Renal cortex interstitium (tissue), 11 donors: ENCODE measurements at regions not wholly inside any gene's neighbourhood (a gene's known extent, or its start where the extent isn't known, plus 50 kb on each side); places are given as distances from the start of the nearest gene placed in this dataset.
A peak's percentile ranks its signal among the peaks of the same experiment; 100 is the strongest.

Experiments
- DNase-seq, 11 donors: peaks; one replicate each; pipeline ENCODE4 v3.0.0-alpha.2; 2013; ENCODE audit warnings: low read depth in 9 of 11, low spot score in 4 of 11; ENCODE audit errors: extremely low read depth in 1 of 11

DNA sequence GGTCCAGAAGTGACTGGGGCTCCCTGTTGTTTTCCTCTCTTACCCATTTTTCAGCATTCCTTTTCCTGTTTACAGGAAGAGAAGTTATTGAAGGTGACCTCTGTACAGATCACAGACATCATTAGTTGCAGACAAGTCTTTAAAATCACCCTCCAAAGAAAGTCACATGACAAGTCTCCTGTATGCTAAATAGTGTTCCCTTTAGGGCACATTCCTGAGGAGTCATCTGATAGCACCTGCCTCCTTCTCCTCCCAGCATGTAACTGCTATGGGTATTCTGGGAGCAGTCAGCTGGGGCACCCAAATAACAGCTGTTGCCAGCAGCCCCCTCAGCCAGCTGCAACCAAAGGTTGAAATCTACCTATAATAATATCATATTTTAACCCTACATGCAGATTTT is 200.6 kb downstream of the PTGER3 start:
- peak in 2 of 11 donors; percentile 7 to 14 for DNase-seq

DNA sequence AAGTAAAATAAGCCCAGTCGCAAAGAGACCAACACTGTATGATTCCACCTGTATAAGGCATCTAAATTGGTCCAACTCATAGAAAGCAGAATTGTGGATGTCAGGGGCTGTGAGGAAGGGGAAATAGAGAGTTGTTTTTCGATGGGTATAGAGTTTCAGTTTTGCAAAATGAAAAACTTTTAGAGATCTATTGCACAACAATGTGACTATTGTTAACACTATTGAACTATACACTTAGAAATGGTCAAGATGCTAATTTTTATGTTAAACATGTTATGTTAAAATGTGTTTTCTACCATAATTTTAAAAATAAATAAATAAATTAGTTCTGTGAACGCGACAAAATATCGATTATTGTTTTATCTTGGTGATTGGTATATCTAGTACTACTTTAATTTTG is 192.4 kb downstream of the PTGER3 start:
- DNase-seq, result no peak

DNA sequence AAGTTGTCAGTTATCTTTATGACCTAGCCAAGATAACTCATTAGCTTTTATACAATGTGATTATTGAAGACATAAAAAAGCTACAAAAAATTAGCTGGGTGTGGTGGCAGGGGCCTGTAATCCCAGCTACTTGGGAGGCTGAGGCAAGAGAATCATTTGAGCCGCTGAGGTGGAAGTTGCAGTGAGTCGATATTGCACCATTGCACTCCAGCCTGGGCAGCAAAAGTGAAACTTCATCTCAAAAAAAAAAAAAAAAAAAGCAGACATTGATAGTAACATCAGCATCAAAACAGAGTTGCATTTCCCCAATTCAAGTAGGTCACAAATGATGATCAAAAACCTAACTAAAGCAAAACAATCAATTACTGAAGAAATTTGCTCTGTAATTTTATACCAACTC is 191.4 kb downstream of the PTGER3 start:
- DNase-seq, result no peak

DNA sequence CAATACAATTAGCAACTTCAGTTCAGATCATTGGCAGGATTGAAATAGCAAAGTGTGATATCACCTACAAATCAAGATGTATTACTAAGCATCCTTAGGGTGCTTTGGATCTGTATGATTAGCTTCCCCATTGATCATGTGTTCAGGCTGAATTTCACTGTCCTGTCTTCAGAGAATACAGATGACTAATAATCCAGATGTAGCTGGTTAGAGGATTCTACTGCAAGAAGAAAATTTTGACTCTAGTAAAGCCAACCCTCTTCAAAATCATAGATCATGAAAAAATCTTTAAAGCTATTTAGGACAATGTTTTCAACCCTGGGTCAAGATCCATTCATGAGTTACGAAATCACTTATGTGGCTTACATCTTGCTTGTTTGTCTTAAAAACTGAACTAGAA is 184.4 kb downstream of the PTGER3 start:
- no peak for DNase-seq

DNA sequence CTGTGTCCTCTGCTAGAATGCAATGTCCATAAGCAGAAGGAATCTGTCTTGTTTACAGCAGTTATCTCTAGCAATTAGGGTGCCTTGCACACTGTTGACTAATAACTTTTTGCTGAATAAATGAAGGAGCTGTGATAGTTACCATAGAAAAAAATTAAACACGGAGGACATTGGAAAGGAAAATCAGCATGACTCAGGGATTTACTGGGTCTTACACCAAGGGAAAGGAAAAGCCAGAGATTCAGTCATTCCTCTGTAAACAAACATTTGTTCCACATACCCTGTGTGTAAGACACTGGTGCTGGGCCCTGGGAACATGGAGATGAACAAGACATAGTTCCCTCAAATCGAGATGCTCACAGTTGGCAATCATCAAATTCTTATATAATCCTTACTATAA is 183.3 kb downstream of the PTGER3 start:
- DNase-seq, result no peak

DNA sequence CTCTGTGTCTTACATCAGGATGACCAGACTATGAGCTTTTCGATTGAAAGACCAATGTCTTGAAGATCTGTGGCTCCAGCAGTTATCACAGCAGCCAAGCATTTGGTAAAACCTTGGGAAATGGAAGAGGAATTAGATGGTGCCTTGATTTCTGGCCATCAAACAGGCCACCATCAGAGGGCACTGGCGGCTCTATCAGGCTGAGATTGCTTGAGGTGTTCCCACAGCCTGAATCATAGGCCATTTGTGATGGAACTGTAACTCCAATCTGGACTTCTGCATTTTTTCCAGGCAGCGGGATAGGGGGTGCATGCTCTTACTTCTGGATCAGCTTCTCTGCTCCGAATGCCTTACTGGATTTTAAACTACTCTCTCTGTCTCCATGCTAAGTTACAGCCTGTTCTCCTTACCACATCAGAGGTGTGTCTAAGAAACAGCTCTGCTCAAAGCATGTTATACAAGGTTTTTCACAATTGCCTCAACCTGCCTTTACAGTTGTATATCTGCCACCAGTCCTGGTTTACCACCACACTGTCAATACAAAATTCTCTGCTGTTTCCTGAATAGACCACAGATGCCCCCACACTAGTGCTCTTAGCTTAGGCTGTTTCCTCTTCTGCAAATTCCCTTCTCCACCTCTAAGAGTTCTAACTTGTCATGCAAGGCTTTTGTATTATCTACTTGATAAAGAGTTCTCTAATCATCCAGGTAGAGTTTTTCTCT is 180.9 kb downstream of the PTGER3 start:
- no peak for DNase-seq

DNA sequence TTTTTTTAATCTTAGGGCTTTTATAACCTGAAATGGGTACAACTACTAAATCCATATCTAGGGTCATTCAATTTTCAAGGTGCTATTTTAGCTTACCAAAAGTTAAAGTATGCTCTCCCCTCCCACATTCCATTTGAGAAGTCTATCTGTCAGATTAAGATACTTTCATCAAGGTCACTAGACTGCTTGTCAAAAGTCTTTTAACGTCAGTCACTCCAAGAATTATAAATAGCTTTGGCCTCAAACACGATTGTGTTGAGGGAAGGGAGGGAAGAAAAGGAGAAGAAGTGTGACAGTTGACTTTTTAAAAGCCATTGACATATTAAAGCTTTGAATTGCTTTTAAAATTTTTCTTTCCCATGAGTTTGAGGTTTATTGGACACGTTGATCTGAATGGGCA is 175.8 kb downstream of the PTGER3 start:
- DNase-seq, result no peak

DNA sequence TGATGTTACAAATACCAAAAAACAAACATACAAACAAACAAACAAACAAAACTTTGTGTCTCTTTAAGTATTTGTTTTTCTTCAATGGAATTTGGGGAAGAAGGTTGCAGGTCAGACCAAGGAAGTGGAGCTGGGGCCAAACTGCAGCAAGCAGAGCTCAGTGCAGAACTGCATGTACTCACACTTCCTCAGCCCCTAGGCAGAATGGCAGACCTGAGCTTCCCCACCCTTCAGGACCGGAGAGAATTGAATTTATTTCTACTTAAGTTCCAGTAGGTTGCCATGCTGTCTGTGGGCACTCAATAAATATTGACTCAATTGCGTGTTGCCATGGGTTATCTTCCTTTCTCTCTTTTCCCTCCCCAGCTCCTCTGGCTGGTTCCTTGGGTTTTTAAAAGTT is 173.6 kb downstream of the PTGER3 start:
- DNase-seq, result no peak

DNA sequence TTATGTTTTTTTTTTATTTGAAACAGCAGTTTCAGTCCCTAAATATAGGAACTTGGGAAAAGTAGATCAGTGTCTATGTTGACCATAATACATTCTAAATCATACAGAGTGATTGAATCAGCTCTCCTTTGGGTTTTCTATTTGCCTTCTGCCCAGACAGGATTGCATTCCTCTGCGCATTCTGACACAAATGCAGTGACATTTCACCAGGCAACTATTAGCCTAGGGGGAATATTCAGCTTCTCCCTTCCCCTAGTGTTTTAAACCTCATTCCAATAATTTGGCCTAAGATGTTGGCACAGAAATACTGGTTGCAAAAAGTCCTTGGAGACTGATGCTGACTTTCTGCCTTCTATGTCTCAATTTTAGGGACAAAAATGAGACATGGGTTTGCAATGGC is 172.8 kb downstream of the PTGER3 start:
- no peak for DNase-seq

DNA sequence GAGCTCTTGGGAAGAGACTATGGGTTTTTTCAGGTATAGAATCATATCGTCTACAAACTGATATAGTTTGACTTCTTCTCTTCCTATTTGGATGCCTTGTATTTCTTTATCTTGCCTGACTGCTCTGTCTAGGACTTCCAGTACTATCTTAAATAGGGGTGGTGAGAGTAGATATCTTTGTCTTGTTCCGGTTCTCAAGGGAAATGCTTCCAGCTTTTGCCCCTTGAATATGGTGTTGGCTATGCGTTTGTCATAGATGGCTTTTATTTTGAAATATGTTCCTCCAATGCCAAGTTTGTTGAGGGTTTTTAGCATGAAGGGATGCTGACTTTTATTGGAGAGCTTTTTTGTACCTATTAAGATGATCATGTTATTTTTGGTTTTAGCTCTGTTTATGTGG is 170.3 kb downstream of the PTGER3 start:
- no peak for DNase-seq

DNA sequence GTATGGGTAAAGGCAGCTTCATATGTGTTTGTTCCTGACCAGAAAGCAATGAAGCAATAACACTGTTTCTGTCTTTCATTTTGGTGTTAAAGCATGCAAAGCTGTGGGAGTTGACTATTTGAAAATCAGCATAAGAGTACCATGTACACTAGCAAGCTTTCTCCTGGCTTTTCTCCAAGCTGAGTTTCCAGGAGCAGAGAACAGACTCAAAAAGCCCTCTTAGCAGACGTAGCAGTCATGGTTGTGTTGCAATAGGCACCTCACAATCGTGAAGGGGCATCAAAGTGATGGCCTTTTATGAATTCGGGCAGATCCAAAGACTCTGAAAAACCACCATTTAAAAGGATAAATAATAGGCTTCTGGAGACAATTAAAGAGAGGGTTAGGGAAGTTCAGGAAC is 159.7 kb downstream of the PTGER3 start:
- no peak for DNase-seq

DNA sequence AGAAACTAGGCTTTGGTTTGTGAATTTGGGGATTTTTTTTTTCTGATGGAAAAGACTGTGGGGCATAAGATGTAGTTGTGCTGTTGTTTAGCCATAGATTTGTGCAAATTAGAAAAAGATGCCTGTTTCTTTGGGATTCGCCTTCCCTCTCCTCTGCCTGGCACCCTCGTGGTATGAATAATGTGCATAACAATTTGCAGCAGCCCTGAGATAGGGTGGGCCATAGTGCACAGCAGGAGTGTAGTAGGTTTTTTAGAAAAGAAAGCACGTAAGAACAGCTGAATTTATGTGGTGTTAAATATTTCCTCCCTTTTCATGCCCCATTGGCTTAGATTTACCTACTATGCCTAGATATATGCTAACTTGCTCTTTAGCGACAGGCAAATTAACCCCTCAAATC is 158.9 kb downstream of the PTGER3 start:
- no peak for DNase-seq

DNA sequence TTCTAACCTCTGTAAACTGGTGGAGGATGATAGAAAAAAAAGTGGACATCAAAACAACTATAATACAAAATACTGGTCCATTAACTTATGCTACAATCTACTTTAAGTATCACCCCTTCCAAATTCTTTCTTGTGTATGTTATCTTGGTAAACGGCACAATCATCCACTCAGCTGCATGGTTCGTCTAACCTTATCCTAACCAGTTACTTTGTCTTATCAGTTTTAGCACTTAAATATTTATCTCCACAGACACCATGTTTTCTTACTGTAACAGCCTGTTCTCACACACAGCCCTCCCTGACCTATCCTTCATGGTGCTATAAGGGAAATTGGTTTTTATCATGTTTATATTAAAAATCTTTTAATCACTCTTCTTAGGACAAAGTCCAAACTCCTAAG is 157.2 kb downstream of the PTGER3 start:
- no peak for DNase-seq

DNA sequence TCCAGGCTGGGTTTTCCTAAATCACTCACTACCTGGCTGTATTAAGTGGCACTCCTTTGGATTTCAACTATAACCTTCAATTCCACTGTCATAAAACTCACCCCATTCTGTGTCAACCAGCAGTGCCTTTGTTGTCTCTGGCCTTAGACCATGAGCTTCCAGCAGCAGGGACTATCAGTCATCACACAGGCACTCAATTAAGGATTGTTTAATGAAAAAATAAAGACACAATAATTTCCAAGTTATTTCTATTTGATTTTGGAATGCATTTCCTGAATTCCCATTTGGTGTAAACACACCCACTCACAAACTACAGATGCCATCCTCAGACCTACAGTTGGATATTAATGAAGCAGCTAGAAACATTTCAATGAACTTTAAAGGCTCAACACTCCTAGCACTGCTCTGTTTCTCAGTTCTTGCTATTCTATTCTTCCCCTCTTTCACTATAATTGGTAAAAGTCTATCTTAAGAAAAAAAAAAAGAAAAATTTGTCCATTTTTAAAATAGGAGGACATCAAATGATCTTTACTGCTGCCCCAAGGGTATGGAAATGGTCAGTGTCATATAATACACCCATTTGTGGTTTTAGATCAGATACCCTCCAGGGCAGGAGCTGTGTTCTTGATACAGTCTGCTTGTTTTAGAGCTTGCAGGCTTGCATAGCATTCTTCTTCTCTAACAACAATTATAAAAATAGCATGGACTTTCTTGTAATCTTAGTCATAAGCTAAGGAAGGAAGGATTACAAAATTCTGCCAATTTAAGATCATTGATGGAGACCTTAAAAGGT is 156.4 kb downstream of the PTGER3 start:
- no peak for DNase-seq

DNA sequence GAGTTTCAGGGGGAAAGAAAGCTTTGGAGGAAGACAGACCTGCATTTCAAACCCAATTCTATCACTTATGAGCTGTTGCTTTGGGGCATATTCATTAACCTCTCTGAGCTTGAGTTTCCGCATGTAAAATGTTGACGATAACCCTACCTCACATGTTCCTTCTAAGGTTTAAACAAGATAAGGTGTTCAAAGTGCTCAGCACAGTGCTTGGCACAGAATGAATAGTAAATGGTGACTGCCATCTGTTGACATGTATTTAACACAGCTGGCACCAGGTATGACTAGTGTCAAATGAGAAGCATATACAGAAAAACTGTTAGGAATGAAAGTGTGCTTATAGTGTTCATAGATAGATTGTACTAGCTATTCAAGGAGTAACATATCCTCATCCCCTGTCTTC is 155.5 kb downstream of the PTGER3 start:
- DNase-seq, result no peak

DNA sequence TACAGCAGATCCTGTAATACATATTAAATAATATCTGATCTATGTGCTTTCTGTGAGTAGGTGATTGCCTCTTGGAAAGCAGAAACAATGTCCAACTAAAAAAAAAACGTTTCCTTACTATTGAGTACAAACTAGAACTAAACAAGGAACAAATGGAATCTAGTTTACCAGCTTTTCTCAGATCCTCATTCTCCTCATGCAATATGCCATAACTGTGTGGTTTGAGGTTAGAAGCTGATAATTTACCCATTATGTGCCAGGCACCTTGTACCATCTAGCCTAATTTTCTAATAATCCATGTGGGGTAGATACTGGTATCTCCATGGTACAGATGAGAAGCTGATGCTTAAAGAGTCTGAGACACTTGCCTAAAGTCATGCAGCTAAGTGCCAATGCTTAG is 154.7 kb downstream of the PTGER3 start:
- DNase-seq, result no peak

DNA sequence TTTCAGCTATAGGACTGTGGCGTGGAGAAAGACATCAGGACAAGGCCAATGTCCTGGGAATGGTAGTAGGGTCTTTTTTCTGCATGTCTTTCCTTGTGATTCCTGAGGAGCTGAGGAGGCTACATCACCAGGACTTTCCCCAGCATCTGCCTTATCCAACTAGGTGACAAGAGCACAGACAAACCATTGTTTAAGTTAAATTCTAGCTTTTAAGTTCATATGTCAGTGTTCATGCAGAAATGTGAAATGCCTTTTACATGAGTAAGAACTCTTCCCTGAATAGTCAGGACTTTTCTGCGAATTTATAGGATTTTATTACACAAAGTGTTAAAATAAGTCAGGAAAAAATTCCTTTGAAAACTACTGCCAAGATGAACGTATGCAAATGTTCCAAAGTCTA is 154.2 kb downstream of the PTGER3 start:
- no peak for DNase-seq

DNA sequence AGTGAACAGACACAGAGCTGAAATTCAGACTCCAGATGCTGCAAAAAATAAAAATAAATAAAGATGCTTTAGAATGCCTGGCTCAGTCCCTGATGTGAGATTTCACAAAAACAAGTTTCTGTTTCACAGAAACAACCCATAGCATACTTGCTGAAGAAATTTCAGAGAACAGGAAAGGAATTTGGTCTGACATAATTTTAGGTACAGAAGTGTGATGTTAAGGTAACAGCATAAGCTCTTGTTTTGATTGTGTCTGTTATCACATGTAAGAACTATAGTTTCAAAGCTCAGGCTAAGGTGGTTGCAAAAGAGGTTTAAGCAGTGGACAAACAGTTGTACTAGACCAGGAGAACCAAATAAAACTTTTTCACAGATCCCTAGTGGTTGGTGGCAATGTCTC is 152.1 kb downstream of the PTGER3 start:
- DNase-seq, result no peak

DNA sequence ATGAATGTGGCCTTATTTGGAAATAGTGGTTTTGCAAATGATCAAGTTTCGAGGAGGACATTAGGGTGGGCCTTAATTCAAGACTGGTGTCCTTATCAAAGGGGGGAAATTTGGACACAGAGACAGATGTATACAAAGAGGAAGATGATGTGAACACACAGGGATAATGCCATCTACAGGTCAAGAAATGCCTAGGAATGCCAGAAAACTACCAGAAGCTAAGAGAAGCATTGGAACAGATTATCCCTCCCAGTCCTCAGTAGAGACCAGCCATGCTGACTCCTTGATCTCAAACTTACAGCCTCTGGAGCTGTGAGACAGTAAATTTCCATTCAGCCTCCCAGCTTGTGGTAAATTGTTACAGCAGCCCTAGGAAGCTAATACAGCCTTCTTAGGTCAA is 151.4 kb downstream of the PTGER3 start:
- no peak for DNase-seq

DNA sequence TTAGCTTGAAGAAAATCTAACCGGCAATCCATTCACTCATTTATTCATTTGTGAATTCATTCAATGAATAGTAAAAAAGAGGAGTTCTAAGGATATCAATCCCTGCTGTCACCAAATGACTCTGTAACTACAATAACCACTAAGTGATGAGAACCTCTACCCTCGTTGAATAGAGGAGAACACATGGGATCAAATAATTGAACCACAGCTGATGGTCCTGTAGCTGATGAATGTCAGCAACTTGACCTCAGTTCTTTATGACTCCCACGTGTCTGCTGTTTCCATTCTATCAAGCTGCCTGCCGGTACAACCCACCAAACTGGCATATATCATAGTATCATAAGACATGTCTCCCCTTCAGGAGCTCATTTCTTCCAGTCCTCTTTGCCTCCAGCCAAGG is 150.3 kb downstream of the PTGER3 start:
- DNase-seq, result no peak

DNA sequence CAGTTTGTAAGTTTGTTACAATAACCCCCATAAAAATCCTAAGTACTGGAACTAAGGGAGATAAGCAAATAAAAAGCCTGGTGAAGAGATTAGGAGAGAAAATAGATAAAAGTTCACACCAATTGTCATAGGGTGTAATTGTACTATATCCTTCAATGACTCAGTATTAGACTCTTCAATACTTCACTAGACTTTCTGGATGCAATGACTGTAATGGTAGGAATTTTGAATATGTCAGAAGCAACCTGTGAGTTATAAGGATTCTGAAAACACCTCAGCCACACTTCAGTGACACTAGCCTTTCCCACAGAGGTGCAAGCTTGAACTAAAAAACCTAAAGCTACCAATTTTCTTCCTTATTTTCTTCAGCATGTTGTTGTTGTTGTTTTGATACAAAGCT is 147.9 kb downstream of the PTGER3 start:
- no peak for DNase-seq
